Upper lobe of left lung (tissue), 6 donors: ENCODE measurements at regions not wholly inside any gene's neighbourhood (a gene's known extent, or its start where the extent isn't known, plus 50 kb on each side); places are given as distances from the start of the nearest gene placed in this dataset.

Experiments used
- ATAC-seq, 2 donors: fragments of 200-7000 bp; cut with Tn5 transposase; one replicate each; pipeline ENCODE4 v1.9.1; 2022; ENCODE audit warnings: mild to moderate bottlenecking in 2 of 2, moderate library complexity in 2 of 2; ENCODE audit not compliant: low FRiP score in 2 of 2
- DNase-seq, 2 donors: peaks; one replicate each; pipeline ENCODE4 v3.0.0-alpha.2; 2019 to 2020
- H3K27ac ChIP-seq, 4 donors: fragments of 200-600 bp; sonication (generic); one replicate each; pipeline ENCODE4 v1.5.1; 2016 to 2019
- H3K27me3 ChIP-seq, 4 donors: fragments of 200-600 bp; sonication (generic); one replicate each; pipeline ENCODE4 v1.5.1; 2017 to 2019
- H3K36me3 ChIP-seq, 4 donors: fragments of 200-600 bp; sonication (generic); one replicate each; pipeline ENCODE4 v1.5.1; 2016 to 2019
- H3K4me1 ChIP-seq, 4 donors: fragments of 200-600 bp; sonication (generic); one replicate each; pipeline ENCODE4 v1.5.1; 2018 to 2019
- H3K4me3 ChIP-seq, 4 donors: fragments of 200-600 bp; sonication (generic); one replicate each; pipeline ENCODE4 v1.5.1; 2017 to 2019; ENCODE audit warnings: mild to moderate bottlenecking in 2 of 4, moderate library complexity in 1 of 4
- H3K9me3 ChIP-seq, 4 donors: fragments of 200-600 bp; sonication (generic); one replicate each; pipeline ENCODE4 v1.5.1; 2018 to 2019
- CTCF ChIP-seq, 6 experiments: fragments of 450-650 bp in 4 of 6; fragments of 200-600 bp in 2 of 6; sonication (generic) in 2 of 6; IDR thresholded peaks; one replicate each; pipeline ENCODE4 v1.5.1; 2016 to 2019; ENCODE audit warnings: antibody characterized with exemption in 6 of 6
- EP300 ChIP-seq, 4 donors: sonication (generic); formaldehyde crosslinking; IDR thresholded peaks; one replicate each; pipeline ENCODE4 v1.5.1; 2017; ENCODE audit warnings: antibody characterized with exemption in 4 of 4, control low read depth in 2 of 4
- POLR2A ChIP-seq, 4 donors: fragments of 450-650 bp; IDR thresholded peaks; one replicate each; pipeline ENCODE4 v1.5.1; 2016 to 2017; ENCODE audit warnings: antibody characterized with exemption in 4 of 4, mild to moderate bottlenecking in 2 of 4
- POLR2AphosphoS5 ChIP-seq, 2 donors: sonication (generic); formaldehyde crosslinking; IDR thresholded peaks; one replicate each; pipeline ENCODE4 v1.5.1; 2017; ENCODE audit warnings: antibody characterized with exemption in 2 of 2
- WGBS, 2 donors: methylation state at CpG; one replicate each; pipeline ENCODE4 v1.1.5; 2017 to 2018; 5-methylcytosine and 5-hydroxymethylcytosine counted together
- donor health status: DM: no; HTN: no; CAD: no; lungs with moderate emphysema.
- donor health status: DM: no; HTN: yes; CAD: no; lungs with severe emphysema.

- H3K36me3 ChIP-seq: no peaks in the 10 kb centered on the region
- H3K4me3 ChIP-seq: no peak overlapping the region
- no peaks in the 10 kb centered on the region for H3K9me3 ChIP-seq
- H3K27ac ChIP-seq: no peak overlapping the region
- H3K27me3 ChIP-seq: no peaks in the 10 kb centered on the region
- no peaks in the 10 kb centered on the region for H3K4me1 ChIP-seq
- DNase-seq (no peak), ATAC-seq (no peak)
- 86 to 89% methylated on average over 11 of the region's 11 CpGs for WGBS, 2 donors
- TF ChIP-seq EP300 (IDR thresholded peaks at IDR 0.05) (no peak), POLR2AphosphoS5 (IDR thresholded peaks at IDR 0.05) (no peak), POLR2A (IDR thresholded peaks at IDR 0.05) (no peak), CTCF (IDR thresholded peaks at IDR 0.05) (no peak)
Observed at GRCh38 chr7:121620953-121621606, 225.0 kb upstream of the FAM3C start.

DNA sequence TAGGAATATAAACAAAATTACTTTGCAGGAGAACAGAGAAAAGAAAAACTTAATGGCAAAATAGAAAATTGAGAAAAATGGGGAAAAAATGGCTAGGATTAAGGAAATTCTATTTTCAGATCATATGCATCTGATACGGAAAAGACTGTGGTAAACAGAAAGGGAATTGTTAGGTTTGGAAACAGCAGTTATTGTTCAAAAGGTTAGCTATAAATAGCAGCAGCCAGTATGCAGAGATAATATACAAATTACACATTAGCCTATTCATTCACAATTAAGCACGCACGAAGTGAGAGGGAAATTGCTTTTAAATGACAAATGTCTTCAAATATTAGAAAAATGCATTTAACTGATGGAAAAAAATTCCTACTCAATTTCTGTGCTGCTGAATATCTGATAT, 224.1 kb upstream of the FAM3C start:
- Histone ChIP-seq H3K36me3 (no peaks in the 10 kb centered on the region), H3K9me3 (no peaks in the 10 kb centered on the region), H3K27me3 (no peaks in the 10 kb centered on the region), H3K4me3 (no peak overlapping the region), H3K4me1 (no peaks in the 10 kb centered on the region), H3K27ac (no peak overlapping the region)
- WGBS, 2 donors: 50 to 55% methylated on average over 3 of the region's 3 CpGs
- DNase-seq (no peak), ATAC-seq (no peak)
- TF ChIP-seq POLR2AphosphoS5 (IDR thresholded peaks at IDR 0.05): no peak
- TF ChIP-seq POLR2A (IDR thresholded peaks at IDR 0.05): no peak
- TF ChIP-seq EP300 (IDR thresholded peaks at IDR 0.05): no peak
- no peak for TF ChIP-seq CTCF (IDR thresholded peaks at IDR 0.05)

DNA sequence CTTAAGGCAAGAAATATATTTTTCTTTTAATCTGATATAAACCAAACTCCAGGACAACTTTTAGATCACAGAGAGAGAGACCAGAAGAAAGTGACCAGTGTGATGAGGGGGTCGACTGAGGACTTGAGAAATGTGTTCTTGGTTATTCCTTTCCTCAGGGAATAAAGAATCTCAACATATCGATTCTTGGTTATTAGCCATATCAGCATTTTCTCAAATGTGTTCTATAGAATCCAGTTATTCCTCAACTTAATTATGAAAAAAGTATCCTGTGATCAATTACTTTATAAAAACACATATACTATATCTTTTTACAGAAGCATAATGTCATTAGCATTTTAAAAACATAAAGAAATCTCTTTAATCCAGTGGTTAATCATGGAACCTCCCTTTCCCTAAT, 222.1 kb upstream of the FAM3C start:
- Histone ChIP-seq H3K4me1 (no peaks in the 10 kb centered on the region), H3K9me3 (no peaks in the 10 kb centered on the region), H3K4me3 (no peak overlapping the region), H3K36me3 (no peaks in the 10 kb centered on the region), H3K27ac (no peak overlapping the region), H3K27me3 (no peaks in the 10 kb centered on the region)
- DNase-seq (no peak), ATAC-seq (no peak)
- WGBS, 2 donors: 80 to 84% methylated on average over 2 of the region's 2 CpGs
- TF ChIP-seq POLR2A (IDR thresholded peaks at IDR 0.05) (no peak), CTCF (IDR thresholded peaks at IDR 0.05) (no peak), EP300 (IDR thresholded peaks at IDR 0.05) (no peak), POLR2AphosphoS5 (IDR thresholded peaks at IDR 0.05) (no peak)

- Histone ChIP-seq H3K27me3 (no peaks in the 10 kb centered on the region), H3K9me3 (no peaks in the 10 kb centered on the region), H3K4me3 (no peak overlapping the region), H3K4me1 (no peaks in the 10 kb centered on the region), H3K27ac (no peak overlapping the region), H3K36me3 (no peaks in the 10 kb centered on the region)
- DNase-seq: no peak
- peak in 1 of 2 donors; percentile 51 for ATAC-seq
- WGBS, 2 donors: 12% methylated on average over 1 of the region's 1 CpG
- TF ChIP-seq POLR2A (IDR thresholded peaks at IDR 0.05): no peak
Observed at GRCh38 chr7:121610243-121610642, 214.1 kb upstream of the FAM3C start.

DNA sequence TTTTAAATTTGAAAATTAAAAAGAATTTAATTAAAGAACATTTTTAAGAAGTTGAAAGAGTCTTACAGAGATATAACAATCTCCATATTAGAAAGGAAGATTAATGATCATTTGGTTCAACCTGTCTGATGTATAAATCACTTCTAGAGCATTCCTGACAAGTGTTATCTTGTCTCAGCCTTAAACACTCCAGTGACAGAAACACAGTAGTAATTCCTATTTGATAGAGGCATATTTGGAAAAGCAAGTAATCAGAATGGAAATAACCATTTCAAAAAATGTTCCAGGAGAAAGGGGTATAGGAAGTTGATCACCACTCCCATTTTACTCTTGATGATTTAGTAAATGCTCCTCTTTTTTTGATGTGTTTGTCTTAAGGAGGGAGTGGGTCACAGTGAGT, 213.1 kb upstream of the FAM3C start:
- TF ChIP-seq POLR2A (IDR thresholded peaks at IDR 0.05): no peak
- TF ChIP-seq CTCF (IDR thresholded peaks at IDR 0.05): no peak
- no peak for TF ChIP-seq POLR2AphosphoS5 (IDR thresholded peaks at IDR 0.05)
- TF ChIP-seq EP300 (IDR thresholded peaks at IDR 0.05): no peak
- Histone ChIP-seq H3K4me1 (no peaks in the 10 kb centered on the region), H3K4me3 (no peak overlapping the region), H3K27me3 (no peaks in the 10 kb centered on the region), H3K27ac (no peak overlapping the region), H3K36me3 (no peaks in the 10 kb centered on the region), H3K9me3 (no peaks in the 10 kb centered on the region)
- DNase-seq (no peak), ATAC-seq (no peak)
